ENCODE measurements at regions not wholly inside any gene's neighbourhood (a gene's known extent, or its start where the extent isn't known, plus 50 kb on each side); places are given as distances from the start of the nearest gene placed in this dataset.

GRCh38 chr4:120348948-120349347, 282.3 kb upstream of the MAD2L1 start:
- no peaks in the 10 kb centered on the region for H3K4me1 ChIP-seq (ENCODE audit: insufficient read depth, low read length)

GRCh38 chr4:120348521-120348920, 281.9 kb upstream of the MAD2L1 start:
- Histone ChIP-seq H3K9me3 (ENCODE audit: low read length) (no peaks in the 10 kb centered on the region), H3K36me3 (ENCODE audit: insufficient read depth, low read length) (no peaks in the 10 kb centered on the region), H3K4me1 (ENCODE audit: insufficient read depth, low read length) (no peaks in the 10 kb centered on the region), H3K27ac (ENCODE audit: low read depth, low read length) (no peak overlapping the region), H3K4me3 (ENCODE audit: low read depth in 1 of 2, low read length in 2 of 2) (no peak overlapping the region), H3K9ac (ENCODE audit: low read length) (no peak overlapping the region), H3K27me3 (ENCODE audit: control insufficient read depth in 1 of 2, insufficient read depth in 2 of 2, low read length in 2 of 2) (no peaks in the 10 kb centered on the region)

More at GRCh38 chr4:120348948-120349347, 282.3 kb upstream of the MAD2L1 start:
- Histone ChIP-seq H3K27ac (ENCODE audit: low read depth, low read length) (no peak overlapping the region), H3K9ac (ENCODE audit: low read length) (no peak overlapping the region), H3K9me3 (ENCODE audit: low read length) (no peaks in the 10 kb centered on the region), H3K36me3 (ENCODE audit: insufficient read depth, low read length) (no peaks in the 10 kb centered on the region), H3K4me3 (ENCODE audit: low read depth in 1 of 2, low read length in 2 of 2) (no peak overlapping the region), H3K27me3 (ENCODE audit: control insufficient read depth in 1 of 2, insufficient read depth in 2 of 2, low read length in 2 of 2) (no peaks in the 10 kb centered on the region)

- Histone ChIP-seq H3K27me3 (ENCODE audit: control insufficient read depth in 1 of 2, insufficient read depth in 2 of 2, low read length in 2 of 2) (no peaks in the 10 kb centered on the region), H3K4me1 (ENCODE audit: insufficient read depth, low read length) (no peaks in the 10 kb centered on the region), H3K27ac (ENCODE audit: low read depth, low read length) (no peak overlapping the region), H3K4me3 (ENCODE audit: low read depth in 1 of 2, low read length in 2 of 2) (no peak overlapping the region), H3K9me3 (ENCODE audit: low read length) (no peaks in the 10 kb centered on the region), H3K36me3 (ENCODE audit: insufficient read depth, low read length) (no peaks in the 10 kb centered on the region), H3K9ac (ENCODE audit: low read length) (no peak overlapping the region)
Measured at GRCh38 chr4:120331486-120332370, 265.1 kb upstream of the MAD2L1 start.

GRCh38 chr4:120329386-120329785, 262.7 kb upstream of the MAD2L1 start:
- Histone ChIP-seq H3K27ac (ENCODE audit: low read depth, low read length) (no peak overlapping the region), H3K4me1 (ENCODE audit: insufficient read depth, low read length) (no peaks in the 10 kb centered on the region), H3K9me3 (ENCODE audit: low read length) (no peaks in the 10 kb centered on the region), H3K9ac (ENCODE audit: low read length) (no peak overlapping the region), H3K36me3 (ENCODE audit: insufficient read depth, low read length) (no peaks in the 10 kb centered on the region), H3K27me3 (ENCODE audit: control insufficient read depth in 1 of 2, insufficient read depth in 2 of 2, low read length in 2 of 2) (no peaks in the 10 kb centered on the region), H3K4me3 (ENCODE audit: low read depth in 1 of 2, low read length in 2 of 2) (no peak overlapping the region)

GRCh38 chr4:120327276-120327675, 260.6 kb upstream of the MAD2L1 start:
- H3K4me3 ChIP-seq (ENCODE audit: low read depth in 1 of 2, low read length in 2 of 2) = no peak overlapping the region
- no peaks in the 10 kb centered on the region for H3K4me1 ChIP-seq (ENCODE audit: insufficient read depth, low read length)
- no peaks in the 10 kb centered on the region for H3K36me3 ChIP-seq (ENCODE audit: insufficient read depth, low read length)
- H3K27ac ChIP-seq (ENCODE audit: low read depth, low read length) = no peak overlapping the region
- H3K9me3 ChIP-seq (ENCODE audit: low read length) = no peaks in the 10 kb centered on the region
- H3K9ac ChIP-seq (ENCODE audit: low read length) = no peak overlapping the region
- no peaks in the 10 kb centered on the region for H3K27me3 ChIP-seq (ENCODE audit: control insufficient read depth in 1 of 2, insufficient read depth in 2 of 2, low read length in 2 of 2)

GRCh38 chr4:120319046-120319767, 252.6 kb upstream of the MAD2L1 start:
- no peaks in the 10 kb centered on the region for H3K27me3 ChIP-seq (ENCODE audit: control insufficient read depth in 1 of 2, insufficient read depth in 2 of 2, low read length in 2 of 2)
- no peak overlapping the region for H3K4me3 ChIP-seq (ENCODE audit: low read depth in 1 of 2, low read length in 2 of 2)
- no peaks in the 10 kb centered on the region for H3K9me3 ChIP-seq (ENCODE audit: low read length)
- H3K4me1 ChIP-seq (ENCODE audit: insufficient read depth, low read length) = no peaks in the 10 kb centered on the region
- H3K9ac ChIP-seq (ENCODE audit: low read length) = no peak overlapping the region
- no peak overlapping the region for H3K27ac ChIP-seq (ENCODE audit: low read depth, low read length)
- H3K36me3 ChIP-seq (ENCODE audit: insufficient read depth, low read length) = no peaks in the 10 kb centered on the region

- no peaks in the 10 kb centered on the region for H3K9me3 ChIP-seq (ENCODE audit: low read length)
- no peaks in the 10 kb centered on the region for H3K36me3 ChIP-seq (ENCODE audit: insufficient read depth, low read length)
- no peaks in the 10 kb centered on the region for H3K4me1 ChIP-seq (ENCODE audit: insufficient read depth, low read length)
- no peaks in the 10 kb centered on the region for H3K27me3 ChIP-seq (ENCODE audit: control insufficient read depth in 1 of 2, insufficient read depth in 2 of 2, low read length in 2 of 2)
- H3K27ac ChIP-seq (ENCODE audit: low read depth, low read length) = no peak overlapping the region
- H3K9ac ChIP-seq (ENCODE audit: low read length) = no peak overlapping the region
- H3K4me3 ChIP-seq (ENCODE audit: low read depth in 1 of 2, low read length in 2 of 2) = no peak overlapping the region
Measured at GRCh38 chr4:120318196-120318846, 251.7 kb upstream of the MAD2L1 start.

- Histone ChIP-seq H3K27me3 (ENCODE audit: control insufficient read depth in 1 of 2, insufficient read depth in 2 of 2, low read length in 2 of 2) (no peaks in the 10 kb centered on the region), H3K9me3 (ENCODE audit: low read length) (no peaks in the 10 kb centered on the region), H3K4me1 (ENCODE audit: insufficient read depth, low read length) (no peaks in the 10 kb centered on the region), H3K27ac (ENCODE audit: low read depth, low read length) (no peak overlapping the region), H3K36me3 (ENCODE audit: insufficient read depth, low read length) (no peaks in the 10 kb centered on the region), H3K4me3 (ENCODE audit: low read depth in 1 of 2, low read length in 2 of 2) (no peak overlapping the region), H3K9ac (ENCODE audit: low read length) (no peak overlapping the region)
Measured at GRCh38 chr4:120317713-120318112, 251.1 kb upstream of the MAD2L1 start.

- Histone ChIP-seq H3K9ac (ENCODE audit: low read length) (no peak overlapping the region), H3K4me1 (ENCODE audit: insufficient read depth, low read length) (no peaks in the 10 kb centered on the region), H3K27me3 (ENCODE audit: control insufficient read depth in 1 of 2, insufficient read depth in 2 of 2, low read length in 2 of 2) (no peaks in the 10 kb centered on the region), H3K9me3 (ENCODE audit: low read length) (no peaks in the 10 kb centered on the region), H3K36me3 (ENCODE audit: insufficient read depth, low read length) (no peaks in the 10 kb centered on the region), H3K4me3 (ENCODE audit: low read depth in 1 of 2, low read length in 2 of 2) (no peak overlapping the region), H3K27ac (ENCODE audit: low read depth, low read length) (no peak overlapping the region)
Measured at GRCh38 chr4:120316416-120316815, 249.8 kb upstream of the MAD2L1 start.

GRCh38 chr4:120314969-120315368, 248.3 kb upstream of the MAD2L1 start:
- no peaks in the 10 kb centered on the region for H3K4me1 ChIP-seq (ENCODE audit: insufficient read depth, low read length)
- no peaks in the 10 kb centered on the region for H3K27me3 ChIP-seq (ENCODE audit: control insufficient read depth in 1 of 2, insufficient read depth in 2 of 2, low read length in 2 of 2)
- no peaks in the 10 kb centered on the region for H3K36me3 ChIP-seq (ENCODE audit: insufficient read depth, low read length)
- no peaks in the 10 kb centered on the region for H3K9me3 ChIP-seq (ENCODE audit: low read length)
- no peak overlapping the region for H3K27ac ChIP-seq (ENCODE audit: low read depth, low read length)
- H3K9ac ChIP-seq (ENCODE audit: low read length) = no peak overlapping the region
- no peak overlapping the region for H3K4me3 ChIP-seq (ENCODE audit: low read depth in 1 of 2, low read length in 2 of 2)

GRCh38 chr4:120304801-120305200, 238.2 kb upstream of the MAD2L1 start:
- no peak overlapping the region for H3K27ac ChIP-seq (ENCODE audit: low read depth, low read length)
- H3K36me3 ChIP-seq (ENCODE audit: insufficient read depth, low read length) = no peaks in the 10 kb centered on the region
- no peaks in the 10 kb centered on the region for H3K4me1 ChIP-seq (ENCODE audit: insufficient read depth, low read length)
- no peaks in the 10 kb centered on the region for H3K27me3 ChIP-seq (ENCODE audit: control insufficient read depth in 1 of 2, insufficient read depth in 2 of 2, low read length in 2 of 2)
- H3K9ac ChIP-seq (ENCODE audit: low read length) = no peak overlapping the region
- H3K4me3 ChIP-seq (ENCODE audit: low read depth in 1 of 2, low read length in 2 of 2) = no peak overlapping the region
- no peaks in the 10 kb centered on the region for H3K9me3 ChIP-seq (ENCODE audit: low read length)

All from muscle layer of colon (tissue), 2 donors.